Right hindlimb (tissue), 1 donor: ENCODE measurements at regions not wholly inside any gene's neighbourhood (a gene's known extent, or its start where the extent isn't known, plus 50 kb on each side); places are given as distances from the start of the nearest gene placed in this dataset.
"Not testable (repeated sequence)": the region's sequence is repeated elsewhere in the genome, so short reads cannot be mapped to it uniquely, and the experiment has no call there.

ENCODE experiments used
- DNase-seq: peaks from one replicate; pipeline ENCODE4 v3.0.0-alpha.2; 2018

- no peak for DNase-seq
These were observed 196.3 kb downstream of the CTTN start for GRCh38 chr11:70594606-70595005.

- no peak for DNase-seq
These were observed 196.7 kb downstream of the CTTN start for GRCh38 chr11:70595016-70595415.

GRCh38 chr11:70595452-70595851, 197.1 kb downstream of the CTTN start:
- DNase-seq, result no peak

- DNase-seq, result no peak
These were observed 197.8 kb downstream of the CTTN start for GRCh38 chr11:70596091-70596490.

- no peak for DNase-seq
These were observed 198.8 kb downstream of the CTTN start for GRCh38 chr11:70597006-70597555.

- DNase-seq, result no peak
These were observed 199.7 kb downstream of the CTTN start for GRCh38 chr11:70597751-70598625.

GRCh38 chr11:70600911-70601415, 202.6 kb downstream of the CTTN start:
- not testable (repeated sequence) for DNase-seq

- DNase-seq, result no peak
These were observed 203.7 kb downstream of the CTTN start for GRCh38 chr11:70601861-70602538.

GRCh38 chr11:70603114-70603755, 204.9 kb downstream of the CTTN start:
- DNase-seq, result no peak

- DNase-seq, result peak; percentile 45
These were observed 205.5 kb downstream of the CTTN start for GRCh38 chr11:70603756-70604211.

- no peak for DNase-seq
These were observed 205.9 kb downstream of the CTTN start for GRCh38 chr11:70604221-70604620.

GRCh38 chr11:70604630-70605467, 206.5 kb downstream of the CTTN start:
- DNase-seq, result no peak

GRCh38 chr11:70605468-70605815, 207.1 kb downstream of the CTTN start:
- DNase-seq, result no peak

- no peak for DNase-seq
These were observed 207.5 kb downstream of the CTTN start for GRCh38 chr11:70605846-70606245.

- no peak for DNase-seq
These were observed 208.1 kb downstream of the CTTN start for GRCh38 chr11:70606248-70606950.

- no peak for DNase-seq
These were observed 208.6 kb downstream of the CTTN start for GRCh38 chr11:70606951-70607330.

- DNase-seq, result no peak
These were observed 209.2 kb downstream of the CTTN start for GRCh38 chr11:70607561-70607960.

- DNase-seq, result peak; percentile 58
These were observed 210.5 kb downstream of the CTTN start for GRCh38 chr11:70608568-70609470.

- DNase-seq, result peak; percentile 87
These were observed 212.5 kb downstream of the CTTN start for GRCh38 chr11:70610566-70611565.
